Left ventricle myocardium inferior (tissue), 1 donor: ENCODE measurements at regions not wholly inside any gene's neighbourhood (a gene's known extent, or its start where the extent isn't known, plus 50 kb on each side); places are given as distances from the start of the nearest gene placed in this dataset.

Experiments used
- DNase-seq: peaks from one replicate; pipeline ENCODE4 v3.0.0-alpha.2; 2020
- H3K27ac ChIP-seq: fragments of 200-600 bp; replicated peaks from 2 replicates; pipeline ENCODE4 v1.8.0; 2021
- H3K27me3 ChIP-seq: fragments of 200-600 bp; 2 replicates; pipeline ENCODE4 v1.8.0; 2021; ENCODE audit warnings: low read depth
- H3K36me3 ChIP-seq: fragments of 200-600 bp; 2 replicates; pipeline ENCODE4 v1.8.0; 2021
- H3K4me1 ChIP-seq: fragments of 200-600 bp; 2 replicates; pipeline ENCODE4 v1.8.0; 2021
- H3K4me3 ChIP-seq: fragments of 200-600 bp; 2 replicates; pipeline ENCODE4 v1.8.0; 2021; ENCODE audit warnings: mild to moderate bottlenecking, moderate library complexity
- H3K9me3 ChIP-seq: fragments of 200-600 bp; replicated peaks from 2 replicates; pipeline ENCODE4 v1.8.0; 2021
- intact Hi-C: fragments of 100-400 bp; cut with micrococcal nuclease; formaldehyde crosslinking; loops from one replicate; pipeline ENCODE4 v1.11.0; 2022
- TF ChIP-seq, protein P1 (sequence below): fragments of 200-600 bp; IDR thresholded peaks from 2 replicates; pipeline ENCODE4 v1.8.0; 2021; ENCODE audit warnings: antibody characterized with exemption, mild to moderate bottlenecking, borderline replicate concordance
- donor health status: DM: no; HTN: yes; CAD: no; lungs with severe emphysema.

DNA sequence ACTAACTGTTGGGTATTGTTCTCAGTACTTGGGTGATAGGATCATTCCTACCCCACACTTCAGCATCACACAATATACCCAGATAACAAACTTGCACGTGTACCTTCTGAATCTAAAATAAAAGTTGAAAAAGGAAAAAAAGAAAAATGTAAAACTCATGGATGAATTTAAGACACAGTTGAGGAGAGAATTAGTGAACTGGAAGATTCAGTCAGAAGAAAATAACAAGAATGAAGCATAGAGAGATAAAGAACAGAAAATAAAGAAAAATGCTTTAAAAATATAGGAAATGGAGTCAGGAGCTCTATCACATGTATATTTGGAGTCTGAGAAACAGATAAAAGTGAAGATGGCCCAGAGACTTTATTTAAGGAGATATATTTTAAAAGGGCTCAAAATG is 90.4 kb upstream of the SALL3 start:
- peaks cover 78% of the 10 kb centered on the region for H3K9me3 ChIP-seq
- intact Hi-C loops = no loop called here
- TF ChIP-seq, protein P1, sequence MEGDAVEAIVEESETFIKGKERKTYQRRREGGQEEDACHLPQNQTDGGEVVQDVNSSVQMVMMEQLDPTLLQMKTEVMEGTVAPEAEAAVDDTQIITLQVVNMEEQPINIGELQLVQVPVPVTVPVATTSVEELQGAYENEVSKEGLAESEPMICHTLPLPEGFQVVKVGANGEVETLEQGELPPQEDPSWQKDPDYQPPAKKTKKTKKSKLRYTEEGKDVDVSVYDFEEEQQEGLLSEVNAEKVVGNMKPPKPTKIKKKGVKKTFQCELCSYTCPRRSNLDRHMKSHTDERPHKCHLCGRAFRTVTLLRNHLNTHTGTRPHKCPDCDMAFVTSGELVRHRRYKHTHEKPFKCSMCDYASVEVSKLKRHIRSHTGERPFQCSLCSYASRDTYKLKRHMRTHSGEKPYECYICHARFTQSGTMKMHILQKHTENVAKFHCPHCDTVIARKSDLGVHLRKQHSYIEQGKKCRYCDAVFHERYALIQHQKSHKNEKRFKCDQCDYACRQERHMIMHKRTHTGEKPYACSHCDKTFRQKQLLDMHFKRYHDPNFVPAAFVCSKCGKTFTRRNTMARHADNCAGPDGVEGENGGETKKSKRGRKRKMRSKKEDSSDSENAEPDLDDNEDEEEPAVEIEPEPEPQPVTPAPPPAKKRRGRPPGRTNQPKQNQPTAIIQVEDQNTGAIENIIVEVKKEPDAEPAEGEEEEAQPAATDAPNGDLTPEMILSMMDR = no peak
- H3K27ac ChIP-seq = no peak overlapping the region
- no peak overlapping the region for H3K4me3 ChIP-seq
- H3K4me1 ChIP-seq = no peaks in the 10 kb centered on the region
- no peaks in the 10 kb centered on the region for H3K36me3 ChIP-seq
- no peak for DNase-seq
- no peaks in the 10 kb centered on the region for H3K27me3 ChIP-seq

DNA sequence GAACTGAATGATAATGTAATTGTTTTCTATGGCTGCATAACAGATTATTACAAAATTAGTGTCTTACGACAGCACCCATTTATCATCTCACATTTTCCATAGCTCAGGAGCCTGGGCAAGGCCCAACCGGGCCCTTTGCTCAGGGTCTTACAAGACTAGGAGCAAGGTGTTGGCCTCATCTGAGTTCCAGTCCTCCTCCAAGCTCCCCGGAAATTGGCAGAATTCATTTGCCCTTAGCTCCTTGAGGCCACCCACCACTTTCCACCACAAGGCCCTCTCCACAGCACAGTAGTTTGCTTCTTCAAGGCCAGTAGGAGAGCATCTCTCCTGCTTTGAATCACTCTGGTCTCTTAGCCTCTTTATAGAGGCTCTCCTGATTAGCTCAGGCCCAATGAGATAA is 89.2 kb upstream of the SALL3 start:
- Histone ChIP-seq H3K27ac (no peak overlapping the region), H3K9me3 (peaks cover 66% of the 10 kb centered on the region), H3K4me1 (no peaks in the 10 kb centered on the region), H3K4me3 (no peak overlapping the region), H3K27me3 (no peaks in the 10 kb centered on the region), H3K36me3 (no peaks in the 10 kb centered on the region)
- TF ChIP-seq, protein P1 = no peak
- intact Hi-C loops = no loop called here
- DNase-seq = no peak

DNA sequence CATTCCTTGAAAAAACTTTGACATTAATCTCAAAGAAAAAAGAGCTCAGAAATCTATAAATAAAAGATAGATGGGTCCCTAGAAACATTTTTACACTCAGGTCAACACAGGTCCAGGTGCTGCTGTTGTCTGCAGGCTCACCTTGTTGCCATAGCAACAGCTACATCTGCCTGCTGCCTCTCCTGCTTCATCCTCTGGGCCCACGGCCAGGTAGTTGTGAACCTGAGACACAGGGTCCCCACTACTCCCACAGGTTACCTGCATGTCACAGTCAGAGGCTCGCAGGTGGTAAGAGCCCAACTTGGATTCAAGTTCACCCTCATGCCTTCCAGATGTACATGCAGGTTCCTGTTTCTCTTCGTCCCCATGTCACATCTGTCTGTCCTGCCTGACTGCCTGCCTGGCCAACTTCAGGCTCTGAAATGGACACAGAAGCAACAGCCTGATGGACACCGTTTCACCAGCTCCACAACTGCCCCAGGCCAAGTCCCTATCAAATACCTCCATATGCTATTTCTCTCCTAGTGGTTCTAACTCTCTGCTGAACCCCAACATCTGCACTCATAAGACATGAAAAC is 88.3 kb upstream of the SALL3 start:
- no peak overlapping the region for H3K27ac ChIP-seq
- TF ChIP-seq, protein P1 = no peak
- H3K9me3 ChIP-seq = peaks cover 58% of the 10 kb centered on the region
- H3K4me1 ChIP-seq = no peaks in the 10 kb centered on the region
- intact Hi-C loops = no loop called here
- H3K4me3 ChIP-seq = no peak overlapping the region
- no peak for DNase-seq
- no peaks in the 10 kb centered on the region for H3K36me3 ChIP-seq
- H3K27me3 ChIP-seq = no peaks in the 10 kb centered on the region

DNA sequence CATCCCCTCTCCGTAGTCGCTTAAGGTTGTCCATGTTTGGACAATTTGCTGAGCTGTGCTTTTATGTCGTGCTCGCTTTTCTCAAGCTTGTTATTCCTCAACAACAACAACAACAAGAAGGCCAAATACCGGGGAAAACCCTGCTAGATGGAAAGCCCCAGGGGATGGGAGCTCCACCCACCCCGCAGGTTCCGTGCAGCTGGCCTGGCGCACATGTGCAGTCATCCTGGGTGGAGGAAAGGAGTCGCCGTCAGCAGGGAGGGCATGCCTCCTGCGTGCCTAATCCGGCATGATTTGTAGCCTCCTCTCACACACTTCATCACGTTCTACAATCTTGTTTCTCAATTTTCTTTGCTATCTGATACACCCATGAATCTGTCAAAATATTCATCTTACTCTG is 87.4 kb upstream of the SALL3 start:
- H3K4me3 ChIP-seq = no peak overlapping the region
- no peaks in the 10 kb centered on the region for H3K27me3 ChIP-seq
- no peaks in the 10 kb centered on the region for H3K36me3 ChIP-seq
- H3K9me3 ChIP-seq = peaks cover 53% of the 10 kb centered on the region
- no peaks in the 10 kb centered on the region for H3K4me1 ChIP-seq
- no peak overlapping the region for H3K27ac ChIP-seq
- no peak for DNase-seq
- intact Hi-C loops = no loop called here
- TF ChIP-seq, protein P1 = no peak

DNA sequence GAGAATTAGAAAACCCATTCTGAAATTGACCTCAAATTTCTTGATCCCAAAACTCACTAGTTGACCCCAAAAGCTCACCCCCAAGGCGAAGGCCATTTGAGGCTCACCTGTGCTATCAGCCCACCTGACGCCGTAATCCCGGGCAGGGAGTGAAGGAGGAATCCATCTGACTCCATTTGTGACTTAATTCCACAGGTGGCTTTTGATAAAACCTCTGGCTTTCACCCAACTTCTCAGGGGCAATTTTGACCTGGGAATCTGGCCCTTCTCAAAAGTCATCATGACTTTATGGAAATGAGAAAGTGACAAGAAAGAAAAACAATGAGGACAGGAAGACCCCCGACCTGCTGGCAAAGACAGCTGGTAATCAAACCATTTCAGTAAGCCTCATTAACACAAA is 86.9 kb upstream of the SALL3 start:
- TF ChIP-seq, protein P1 = no peak
- Histone ChIP-seq H3K36me3 (no peaks in the 10 kb centered on the region), H3K9me3 (peaks cover 47% of the 10 kb centered on the region), H3K4me1 (no peaks in the 10 kb centered on the region), H3K27me3 (no peaks in the 10 kb centered on the region), H3K4me3 (no peak overlapping the region), H3K27ac (no peak overlapping the region)
- no peak for DNase-seq
- intact Hi-C loops = no loop called here
